ENCODE measurements at regions not wholly inside any gene's neighbourhood (a gene's known extent, or its start where the extent isn't known, plus 50 kb on each side); places are given as distances from the start of the nearest gene placed in this dataset.

DNA sequence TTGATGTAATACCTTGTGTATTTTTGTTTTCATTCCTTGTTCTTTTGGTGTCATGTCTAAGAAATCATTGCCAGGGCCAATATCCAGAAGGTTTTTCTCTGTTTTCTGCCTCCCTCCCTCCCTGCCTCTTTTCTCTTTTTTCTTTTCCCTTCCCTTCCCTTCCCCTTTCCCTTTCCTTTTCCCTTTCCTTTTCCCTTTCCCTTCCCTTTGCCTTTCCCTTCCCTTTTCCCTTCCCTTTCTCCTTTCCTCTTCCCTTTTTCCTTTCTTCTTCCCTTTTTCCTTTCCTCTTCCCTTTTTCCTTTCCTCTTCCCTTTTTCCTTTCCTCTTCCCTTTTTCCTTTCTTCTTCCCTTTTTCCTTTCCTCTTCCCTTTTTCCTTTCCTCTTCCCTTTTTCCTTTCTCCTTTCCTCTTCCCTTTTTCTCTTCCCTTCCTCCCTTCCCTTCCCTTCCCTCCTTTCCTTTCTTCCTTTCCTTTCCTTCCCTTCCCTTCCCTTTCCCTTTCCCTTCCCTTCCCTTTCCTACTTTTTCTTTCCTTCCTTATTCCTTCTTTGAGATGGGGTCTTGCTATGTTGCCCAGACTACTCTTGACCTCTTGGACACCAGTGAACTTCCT is 646.1 kb downstream of the RAPGEF2 start:
- Histone ChIP-seq H3K18ac (ENCODE audit: extremely low read depth, low read length) (no peak overlapping the region), H3K56ac (replicated peaks; ENCODE audit: insufficient read length, low read depth, low read length) (no peak overlapping the region), H4K20me1 (replicated peaks in 1 of 2; ENCODE audit: control insufficient read depth in 1 of 2, insufficient read depth in 2 of 2, low read length in 2 of 2) (no peaks in the 10 kb centered on the region), H4K5ac (ENCODE audit: insufficient read length, low read depth, low read length) (no peak overlapping the region), H2AFZ (ENCODE audit: low read length) (no peak overlapping the region), H2BK12ac (ENCODE audit: low read depth, low read length) (no peak overlapping the region), H3K23ac (ENCODE audit: insufficient read length) (no peak overlapping the region), H3K14ac (ENCODE audit: insufficient read length) (no peak overlapping the region), H3K4me2 (ENCODE audit: insufficient read depth in 1 of 2, low read depth in 2 of 2, low read length in 2 of 2) (no peak overlapping the region), H3K79me1 (ENCODE audit: low read depth, low read length) (no peaks in the 10 kb centered on the region), H3K4me1 (replicated peaks in 1 of 4; ENCODE audit: control insufficient read depth in 3 of 4, insufficient read depth in 4 of 4, low read length in 3 of 4) (no peaks in the 10 kb centered on the region), H2AK5ac (ENCODE audit: low read depth, low read length) (no peak overlapping the region), H3K27me3 (replicated peaks in 1 of 4; ENCODE audit: control insufficient read depth in 3 of 4, extremely low read depth in 1 of 4, insufficient read depth in 3 of 4, low read length in 3 of 4) (no peaks in the 10 kb centered on the region), H3K36me3 (ENCODE audit: control insufficient read depth in 2 of 4, insufficient read depth in 4 of 4, low read length in 3 of 4) (no peaks in the 10 kb centered on the region), H3K79me2 (ENCODE audit: control insufficient read depth in 1 of 2, insufficient read depth in 2 of 2, low read length in 2 of 2) (no peaks in the 10 kb centered on the region), H4K8ac (ENCODE audit: extremely low read depth, insufficient read depth, low read length) (no peak overlapping the region), H3K27ac (ENCODE audit: low read depth, low read length) (no peak overlapping the region), H3K4me3 (ENCODE audit: extremely low read depth in 1 of 4, insufficient read depth in 2 of 4, low read depth in 3 of 4, low read length in 4 of 4) (no peak overlapping the region), H2BK15ac (ENCODE audit: low read length) (no peak overlapping the region), H2BK20ac (ENCODE audit: low read length) (no peak overlapping the region), H4K91ac (replicated peaks; ENCODE audit: insufficient read length, low read length) (no peak overlapping the region), H2BK5ac (ENCODE audit: low read depth, low read length) (no peak overlapping the region), H3K23me2 (ENCODE audit: low read depth, low read length) (no peaks in the 10 kb centered on the region; the same call in 1 of the 2 replicates), H3K4ac (replicated peaks; ENCODE audit: insufficient read length, low read depth, low read length) (no peak overlapping the region), H2BK120ac (replicated peaks; ENCODE audit: low read depth, low read length) (no peak overlapping the region), H3K9me3 (ENCODE audit: insufficient read depth in 2 of 2, low read depth in 1 of 2, low read length in 1 of 2) (peaks cover 0 to 2% of the 10 kb centered on the region in 2 experiments; a peak in 1 of 4 replicates), H3K9ac (replicated peaks in 1 of 4; ENCODE audit: extremely low read depth in 1 of 4, low read depth in 3 of 4, low read length in 3 of 4) (no peak overlapping the region)
- ChIA-PET CTCF (ENCODE audit: partially characterized antibody) (interaction anchor here (0.6 to 2.2 kb wide), 3 partner anchors 16 to 618 kb away, joined by 3 to 9 read pairs (median 3); no protein-coding TSS in a partner anchor), POLR2A (ENCODE audit: partially characterized antibody) (no interaction called here)
- FAIRE-seq (no peak), DNase-seq (ENCODE audit: low read depth in 1 of 2, low spot score in 2 of 2) (no peak)
- TF ChIP-seq, protein P1, sequence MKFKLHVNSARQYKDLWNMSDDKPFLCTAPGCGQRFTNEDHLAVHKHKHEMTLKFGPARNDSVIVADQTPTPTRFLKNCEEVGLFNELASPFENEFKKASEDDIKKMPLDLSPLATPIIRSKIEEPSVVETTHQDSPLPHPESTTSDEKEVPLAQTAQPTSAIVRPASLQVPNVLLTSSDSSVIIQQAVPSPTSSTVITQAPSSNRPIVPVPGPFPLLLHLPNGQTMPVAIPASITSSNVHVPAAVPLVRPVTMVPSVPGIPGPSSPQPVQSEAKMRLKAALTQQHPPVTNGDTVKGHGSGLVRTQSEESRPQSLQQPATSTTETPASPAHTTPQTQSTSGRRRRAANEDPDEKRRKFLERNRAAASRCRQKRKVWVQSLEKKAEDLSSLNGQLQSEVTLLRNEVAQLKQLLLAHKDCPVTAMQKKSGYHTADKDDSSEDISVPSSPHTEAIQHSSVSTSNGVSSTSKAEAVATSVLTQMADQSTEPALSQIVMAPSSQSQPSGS (IDR thresholded peaks at IDR 0.05; ENCODE audit: low read length) = no peak
- TF ChIP-seq RFX5 (IDR thresholded peaks at IDR 0.05; ENCODE audit: borderline replicate concordance, low read depth, low read length) (no peak), GABPA (IDR thresholded peaks at IDR 0.05; ENCODE audit: borderline replicate concordance, insufficient read depth, low read length) (no peak), POU5F1 (IDR thresholded peaks at IDR 0.05; ENCODE audit: low read depth, low read length) (no peak), SP4 (IDR thresholded peaks at IDR 0.05; ENCODE audit: low read length) (no peak), CEBPB (IDR thresholded peaks at IDR 0.05; ENCODE audit: low read depth, low read length) (no peak), RBBP5 (IDR thresholded peaks at IDR 0.05; ENCODE audit: borderline replicate concordance, low read depth, low read length) (no peak), ASH2L (IDR thresholded peaks at IDR 0.05; ENCODE audit: low read length) (no peak), SAP30 (IDR thresholded peaks at IDR 0.05; ENCODE audit: insufficient read depth, insufficient replicate concordance, low read length) (no peak), BACH1 (IDR thresholded peaks at IDR 0.05; ENCODE audit: low read length) (no peak)
- TF ChIP-seq, protein P2, sequence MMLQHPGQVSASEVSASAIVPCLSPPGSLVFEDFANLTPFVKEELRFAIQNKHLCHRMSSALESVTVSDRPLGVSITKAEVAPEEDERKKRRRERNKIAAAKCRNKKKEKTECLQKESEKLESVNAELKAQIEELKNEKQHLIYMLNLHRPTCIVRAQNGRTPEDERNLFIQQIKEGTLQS (IDR thresholded peaks at IDR 0.05; ENCODE audit: insufficient read depth, low read depth, low read length) = no peak
- TF ChIP-seq, protein P3, sequence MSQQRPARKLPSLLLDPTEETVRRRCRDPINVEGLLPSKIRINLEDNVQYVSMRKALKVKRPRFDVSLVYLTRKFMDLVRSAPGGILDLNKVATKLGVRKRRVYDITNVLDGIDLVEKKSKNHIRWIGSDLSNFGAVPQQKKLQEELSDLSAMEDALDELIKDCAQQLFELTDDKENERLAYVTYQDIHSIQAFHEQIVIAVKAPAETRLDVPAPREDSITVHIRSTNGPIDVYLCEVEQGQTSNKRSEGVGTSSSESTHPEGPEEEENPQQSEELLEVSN (IDR thresholded peaks at IDR 0.05) = no peak

All from H1 (cell line).